Left ventricle myocardium inferior (tissue), 1 donor: ENCODE measurements at regions not wholly inside any gene's neighbourhood (a gene's known extent, or its start where the extent isn't known, plus 50 kb on each side); places are given as distances from the start of the nearest gene placed in this dataset.

Source experiments
- DNase-seq: peaks from one replicate; pipeline ENCODE4 v3.0.0-alpha.2; 2020
- H3K27ac ChIP-seq: fragments of 200-600 bp; replicated peaks from 2 replicates; pipeline ENCODE4 v1.8.0; 2021
- H3K27me3 ChIP-seq: fragments of 200-600 bp; 2 replicates; pipeline ENCODE4 v1.8.0; 2021; ENCODE audit warnings: low read depth
- H3K36me3 ChIP-seq: fragments of 200-600 bp; 2 replicates; pipeline ENCODE4 v1.8.0; 2021
- H3K4me1 ChIP-seq: fragments of 200-600 bp; 2 replicates; pipeline ENCODE4 v1.8.0; 2021
- H3K4me3 ChIP-seq: fragments of 200-600 bp; 2 replicates; pipeline ENCODE4 v1.8.0; 2021; ENCODE audit warnings: mild to moderate bottlenecking, moderate library complexity
- H3K9me3 ChIP-seq: fragments of 200-600 bp; replicated peaks from 2 replicates; pipeline ENCODE4 v1.8.0; 2021
- CTCF ChIP-seq: fragments of 200-600 bp; IDR thresholded peaks from 2 replicates; pipeline ENCODE4 v1.8.0; 2021; ENCODE audit warnings: antibody characterized with exemption, mild to moderate bottlenecking, borderline replicate concordance
- intact Hi-C: fragments of 100-400 bp; cut with micrococcal nuclease; formaldehyde crosslinking; loops from one replicate; pipeline ENCODE4 v1.11.0; 2022
- donor health status: DM: no; HTN: yes; CAD: no; lungs with severe emphysema.

- H3K27ac ChIP-seq, result no peak overlapping the region
- H3K4me3 ChIP-seq, result no peak overlapping the region
- intact Hi-C loops, result no loop called here
- no peak for TF ChIP-seq CTCF
- H3K4me1 ChIP-seq, result no peaks in the 10 kb centered on the region
- no peaks in the 10 kb centered on the region for H3K9me3 ChIP-seq
- no peak for DNase-seq
- peaks cover 10% of the 10 kb centered on the region for H3K27me3 ChIP-seq
- no peaks in the 10 kb centered on the region for H3K36me3 ChIP-seq
Observed at GRCh38 chr2:100632759-100633158, 70.0 kb downstream of the PDCL3 start.

- intact Hi-C loops, result no loop called here
Observed at GRCh38 chr2:100639588-100640390, 77.0 kb downstream of the PDCL3 start.

GRCh38 chr2:100640431-100641124 is 77.8 kb downstream of the PDCL3 start:
- no peak overlapping the region for H3K4me3 ChIP-seq
- intact Hi-C loops, result no loop called here
- H3K4me1 ChIP-seq, result no peaks in the 10 kb centered on the region
- H3K27me3 ChIP-seq, result peaks cover 37% of the 10 kb centered on the region
- H3K36me3 ChIP-seq, result no peaks in the 10 kb centered on the region
- no peak for DNase-seq
- no peak overlapping the region for H3K27ac ChIP-seq
- no peak for TF ChIP-seq CTCF
- H3K9me3 ChIP-seq, result no peaks in the 10 kb centered on the region

More at GRCh38 chr2:100639588-100640390, 77.0 kb downstream of the PDCL3 start:
- Histone ChIP-seq H3K27me3 (peaks cover 37% of the 10 kb centered on the region), H3K9me3 (no peaks in the 10 kb centered on the region), H3K4me3 (no peak overlapping the region), H3K27ac (no peak overlapping the region), H3K4me1 (no peaks in the 10 kb centered on the region), H3K36me3 (no peaks in the 10 kb centered on the region)
- no peak for TF ChIP-seq CTCF
- no peak for DNase-seq

- no peak for TF ChIP-seq CTCF
- no peaks in the 10 kb centered on the region for H3K9me3 ChIP-seq
- no peaks in the 10 kb centered on the region for H3K4me1 ChIP-seq
- no peaks in the 10 kb centered on the region for H3K36me3 ChIP-seq
- H3K4me3 ChIP-seq, result no peak overlapping the region
- H3K27me3 ChIP-seq, result peaks cover 37% of the 10 kb centered on the region
- no peak for DNase-seq
- intact Hi-C loops, result no loop called here
- no peak overlapping the region for H3K27ac ChIP-seq
Observed at GRCh38 chr2:100641125-100641435, 78.3 kb downstream of the PDCL3 start.

GRCh38 chr2:100642425-100642824 is 79.6 kb downstream of the PDCL3 start:
- H3K4me1 ChIP-seq, result no peaks in the 10 kb centered on the region
- intact Hi-C loops, result no loop called here
- H3K4me3 ChIP-seq, result no peak overlapping the region
- H3K27me3 ChIP-seq, result peaks cover 37% of the 10 kb centered on the region
- no peak overlapping the region for H3K27ac ChIP-seq
- H3K9me3 ChIP-seq, result peaks cover 1% of the 10 kb centered on the region
- DNase-seq, result no peak
- no peak for TF ChIP-seq CTCF
- no peaks in the 10 kb centered on the region for H3K36me3 ChIP-seq
